Fibroblast of skin of left quadriceps (primary cell): ENCODE measurements at regions not wholly inside any gene's neighbourhood (a gene's known extent, or its start where the extent isn't known, plus 50 kb on each side); places are given as distances from the start of the nearest gene placed in this dataset.
"Not testable (repeated sequence)": the region's sequence is repeated elsewhere in the genome, so short reads cannot be mapped to it uniquely, and the experiment has no call there.

Experiments
- DNase-seq, 2 experiments: peaks; one replicate each; pipeline ENCODE4 v3.0.0-alpha.2; 2013; ENCODE audit warnings: low read depth in 2 of 2

GRCh38 chr3:5809586-5810246, 622.2 kb downstream of the EDEM1 start:
- DNase-seq: no peak

- DNase-seq: no peak
Observed at GRCh38 chr3:5811016-5811415, 623.5 kb downstream of the EDEM1 start.

- no peak for DNase-seq
Observed at GRCh38 chr3:5813521-5813920, 626.0 kb downstream of the EDEM1 start.

GRCh38 chr3:5822843-5823242, 635.3 kb downstream of the EDEM1 start:
- DNase-seq: no peak

GRCh38 chr3:5826467-5826866, 639.0 kb downstream of the EDEM1 start:
- DNase-seq: no peak

GRCh38 chr3:5828251-5828650, 640.7 kb downstream of the EDEM1 start:
- no peak for DNase-seq

DNA sequence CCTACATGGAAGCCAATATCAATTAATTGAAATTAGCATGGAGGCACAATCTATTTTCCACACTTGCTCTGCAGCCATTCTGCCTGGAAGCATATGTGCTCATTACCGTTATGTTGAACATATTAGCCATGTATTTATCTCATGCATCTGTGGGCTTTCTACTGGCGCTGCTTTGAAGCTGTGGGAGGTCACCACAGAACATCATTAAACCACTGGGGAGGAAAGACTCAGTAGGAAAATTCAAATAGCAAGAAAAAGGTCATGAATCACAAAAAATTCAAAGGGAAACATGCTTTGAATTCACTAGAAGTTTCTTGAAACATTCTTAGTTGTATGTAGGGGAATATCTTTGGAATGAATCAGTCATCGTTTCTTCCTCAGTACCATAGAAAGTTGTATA, 652.5 kb downstream of the EDEM1 start:
- DNase-seq: no peak

- no peak for DNase-seq
Observed at GRCh38 chr3:5841599-5841998, 654.1 kb downstream of the EDEM1 start.

- DNase-seq: no peak
Observed at GRCh38 chr3:5846261-5846660, 658.8 kb downstream of the EDEM1 start.

GRCh38 chr3:5861151-5861550, 673.6 kb downstream of the EDEM1 start:
- DNase-seq: no peak

GRCh38 chr3:5874931-5875341, 687.4 kb downstream of the EDEM1 start:
- DNase-seq: no peak

- no peak for DNase-seq
Observed at GRCh38 chr3:5888851-5889250, 701.3 kb downstream of the EDEM1 start.

- DNase-seq: no peak
Observed at GRCh38 chr3:5889374-5889773, 701.9 kb downstream of the EDEM1 start.

DNA sequence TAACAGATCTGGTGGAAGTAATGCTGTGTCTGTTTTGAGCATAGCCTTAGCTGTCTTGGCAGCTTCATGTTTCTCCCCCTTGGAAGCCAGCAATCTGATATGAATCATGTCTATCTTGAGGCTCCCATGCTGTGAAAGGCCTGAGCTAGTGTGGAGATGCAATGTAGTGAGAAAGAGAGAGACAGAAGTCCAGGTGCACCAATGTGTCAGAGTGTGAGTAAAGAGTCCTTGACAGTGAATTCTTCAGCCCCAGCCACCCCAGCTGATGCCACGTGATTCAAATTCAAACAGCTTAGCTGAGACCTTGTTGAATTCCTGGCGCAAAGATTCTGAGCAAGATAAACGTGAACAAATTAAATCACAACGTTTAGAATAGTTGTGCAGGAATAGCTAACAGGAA, 704.2 kb downstream of the EDEM1 start:
- DNase-seq: no peak

DNA sequence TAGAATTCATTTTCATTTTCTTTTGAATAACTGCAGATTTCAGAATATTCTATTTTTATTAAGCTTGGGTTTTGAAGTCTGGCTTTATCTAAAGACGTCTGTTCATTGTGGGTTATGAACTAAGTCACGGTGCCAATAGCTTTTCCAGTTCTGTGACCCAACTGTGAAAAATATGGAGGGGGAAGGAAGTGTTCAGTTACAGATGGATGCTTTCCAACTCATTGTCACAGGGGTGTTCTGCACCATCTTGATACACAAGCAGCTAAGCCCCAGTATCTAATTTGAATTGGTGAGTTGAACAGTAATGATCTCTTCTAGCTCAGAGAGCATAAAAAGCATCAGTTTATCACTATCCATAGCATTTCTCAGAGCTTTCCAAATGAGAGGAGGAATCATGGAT, 710.6 kb downstream of the EDEM1 start:
- DNase-seq: no peak

DNA sequence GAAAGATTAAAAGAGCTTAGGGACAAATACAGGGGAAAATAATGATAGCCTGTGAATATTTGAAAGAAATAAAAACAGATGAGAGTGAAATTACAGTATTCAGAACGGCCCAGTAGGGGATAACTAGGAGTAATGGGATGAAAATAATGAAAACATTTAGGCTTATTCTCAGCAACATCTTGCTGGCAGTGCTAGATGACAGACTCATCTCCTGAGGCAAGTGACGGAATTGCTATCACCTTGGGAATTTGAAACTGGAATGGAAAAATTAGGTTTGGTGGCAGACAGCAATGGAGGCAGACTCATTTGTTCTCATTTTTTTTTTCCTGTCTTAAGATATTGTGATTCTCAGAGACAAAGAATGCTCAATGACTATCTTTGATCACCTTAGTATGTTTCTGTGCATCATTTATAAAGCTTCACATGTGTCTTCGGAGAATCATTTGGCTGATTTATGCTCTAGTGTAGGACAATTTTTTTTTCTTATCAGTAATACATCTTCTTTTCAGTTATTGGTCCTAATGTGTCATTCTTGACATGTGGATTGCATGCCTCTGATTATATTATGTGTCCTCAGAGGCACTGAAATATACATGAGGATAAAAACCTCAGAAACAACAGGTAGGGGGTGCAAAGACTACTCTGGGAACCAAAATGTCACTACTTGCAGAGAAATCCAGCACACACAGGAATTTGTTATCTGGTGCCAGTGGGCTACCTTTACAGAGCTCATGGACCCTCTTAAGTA, 711.7 kb downstream of the EDEM1 start:
- DNase-seq: no peak

DNA sequence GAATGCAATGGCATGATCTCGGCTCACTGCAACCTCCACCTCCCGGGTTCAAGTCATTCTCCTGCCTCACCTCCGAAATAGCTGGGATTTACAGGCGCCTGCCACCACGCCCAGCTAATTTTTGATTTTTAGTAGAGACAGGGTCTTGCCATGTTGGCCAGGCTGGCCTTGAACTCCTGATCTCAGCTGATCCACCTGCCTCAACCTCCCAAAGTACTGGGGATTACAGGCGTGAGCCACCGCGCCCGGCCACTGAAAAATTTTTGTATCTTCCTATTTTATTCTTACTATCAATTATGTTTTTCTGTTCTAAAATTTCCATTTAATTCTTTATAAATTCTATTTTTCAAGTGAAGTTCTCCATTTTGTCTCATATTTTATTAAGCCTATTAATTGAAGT, 730.4 kb downstream of the EDEM1 start:
- DNase-seq: no peak

GRCh38 chr3:5918626-5919025, 731.1 kb downstream of the EDEM1 start:
- no peak for DNase-seq

DNA sequence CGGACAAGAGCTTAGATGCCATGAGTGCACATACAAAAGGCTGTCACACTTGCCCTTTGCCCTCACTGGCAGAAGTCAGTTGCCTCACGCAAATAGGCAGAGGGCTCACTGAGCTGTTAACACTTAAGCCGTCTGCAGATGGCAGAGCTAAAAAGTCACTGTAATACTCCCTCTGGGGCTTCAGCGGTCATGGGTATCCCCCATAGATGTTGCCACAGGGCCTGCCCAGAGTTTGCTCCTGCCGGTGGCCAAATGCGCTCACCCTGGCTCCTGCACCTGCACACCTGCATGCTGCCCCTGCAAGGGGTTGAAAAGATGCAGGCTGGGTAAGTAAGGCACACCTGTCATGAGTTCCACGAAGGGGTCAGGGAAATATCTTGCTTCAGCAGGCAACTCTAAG, 741.5 kb downstream of the EDEM1 start:
- DNase-seq: no peak

DNA sequence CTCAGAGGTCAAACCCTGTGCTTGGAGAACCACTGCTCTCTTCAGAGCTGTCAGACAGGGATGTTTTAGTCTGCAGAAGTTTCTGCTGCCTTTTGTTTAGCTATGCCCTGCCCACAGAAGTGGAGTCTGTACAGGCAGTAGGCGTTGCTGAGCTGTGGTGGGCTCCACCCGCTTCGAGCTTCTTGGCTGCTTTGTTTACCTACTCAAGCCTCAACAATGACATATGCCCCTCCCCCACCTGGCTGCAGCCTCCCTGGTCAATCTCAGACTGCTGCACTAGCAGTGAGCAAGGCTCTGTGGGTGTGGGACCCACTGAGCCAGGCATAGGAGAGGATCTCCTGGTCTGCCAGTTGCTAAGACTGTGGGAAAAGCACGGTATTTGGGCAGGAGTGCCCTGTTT, 756.6 kb downstream of the EDEM1 start:
- DNase-seq: not testable (repeated sequence)

DNA sequence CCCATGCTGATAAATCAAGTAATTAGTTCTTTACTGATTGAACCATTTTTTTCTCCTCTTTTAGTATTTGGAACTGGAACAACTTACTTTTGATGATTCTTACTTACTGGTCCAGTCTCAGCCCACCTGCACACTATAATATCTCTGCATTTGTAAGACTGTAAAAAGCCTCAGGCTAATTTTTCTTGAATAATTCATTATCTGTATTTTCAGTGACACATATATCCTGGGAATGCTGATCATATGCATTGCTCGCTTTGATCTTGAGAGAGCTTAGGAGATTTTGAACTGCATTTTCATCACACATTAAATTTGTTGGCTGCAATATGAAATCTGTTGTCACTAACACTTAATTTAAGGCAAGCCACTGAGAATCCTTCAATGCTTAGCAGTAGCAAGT, 760.6 kb downstream of the EDEM1 start:
- DNase-seq: no peak

- no peak for DNase-seq
Observed at GRCh38 chr3:5951026-5951425, 763.5 kb downstream of the EDEM1 start.

- DNase-seq: no peak
Observed at GRCh38 chr3:5972586-5972985, 785.1 kb downstream of the EDEM1 start.
